HEK293 (cell line): ENCODE measurements at regions not wholly inside any gene's neighbourhood (a gene's known extent, or its start where the extent isn't known, plus 50 kb on each side); places are given as distances from the start of the nearest gene placed in this dataset.
"Not testable (repeated sequence)": the region's sequence is repeated elsewhere in the genome, so short reads cannot be mapped to it uniquely, and the experiment has no call there.

Experiments
- CTCF ChIA-PET: fragments of 350-600 bp; formaldehyde crosslinking; extraction: SDS; loops from one replicate; lab custom pipeline; 2021; ENCODE audit warnings: antibody characterized with exemption; lab: Yijun Ruan, JAX
- POLR2A ChIA-PET: fragments of 300-600 bp; formaldehyde crosslinking; extraction: SDS; loops from one replicate; lab custom pipeline; 2020; ENCODE audit warnings: antibody characterized with exemption, inconsistent platforms; lab: Yijun Ruan, JAX
- H3K27ac ChIP-seq: fragments of 200-500 bp; sonication (Bioruptor generic); 2 replicates; pipeline ENCODE4 v1.5.1; 2014; ENCODE audit warnings: low read depth, low read length, control low read depth, inconsistent platforms; ENCODE audit errors: extremely low read depth
- H3K36me3 ChIP-seq, 2 experiments: fragments of 200-500 bp in 1 of 2; sonication (Bioruptor generic) in 1 of 2; 1 replicate in 1 of 2; 2 replicates in 1 of 2; pipeline ENCODE4 v1.5.1; 2014 to 2017; ENCODE audit warnings: inconsistent platforms in 2 of 2, low read length in 2 of 2; ENCODE audit not compliant: control insufficient read depth in 2 of 2, insufficient read depth in 1 of 2
- H3K4me1 ChIP-seq: fragments of 200-500 bp; sonication (Bioruptor generic); 2 replicates; pipeline ENCODE4 v1.5.1; 2014; ENCODE audit warnings: mild to moderate bottlenecking, low read length, inconsistent platforms; ENCODE audit not compliant: control insufficient read depth, insufficient read depth
- H3K4me3 ChIP-seq: 2 replicates; pipeline ENCODE4 v1.5.1; 2011; ENCODE audit warnings: low read depth, mild to moderate bottlenecking, control low read depth, low read length, moderate library complexity
- H3K9me3 ChIP-seq: fragments of 200-500 bp; sonication (Bioruptor generic); 2 replicates; pipeline ENCODE4 v1.5.1; 2014; ENCODE audit warnings: low read depth, low read length, inconsistent platforms; ENCODE audit not compliant: control insufficient read depth, insufficient read depth
- MZF1 ChIP-seq: fragments of 450-650 bp; formaldehyde crosslinking; IDR thresholded peaks from 2 replicates; pipeline ENCODE4 v1.5.1; 2017; ENCODE audit warnings: missing biosample characterization, missing genetic modification characterization, borderline replicate concordance
- SALL2 ChIP-seq: fragments of 450-650 bp; formaldehyde crosslinking; IDR thresholded peaks from 2 replicates; pipeline ENCODE4 v1.5.0; 2017; ENCODE audit warnings: missing biosample characterization, mild to moderate bottlenecking, missing genetic modification characterization, borderline replicate concordance
- ZFHX2 ChIP-seq: fragments of 450-650 bp; formaldehyde crosslinking; conservative IDR thresholded peaks from 2 replicates; pipeline ENCODE4 v1.5.1; 2016; ENCODE audit warnings: missing biosample characterization, missing genetic modification characterization
- ZNF114 ChIP-seq: fragments of 450-650 bp; formaldehyde crosslinking; IDR thresholded peaks from 2 replicates; pipeline ENCODE4 v1.5.0; 2017; ENCODE audit warnings: missing biosample characterization, missing genetic modification characterization
- ZNF311 ChIP-seq: fragments of 450-650 bp; formaldehyde crosslinking; IDR thresholded peaks from 2 replicates; pipeline ENCODE4 v1.5.1; 2017; ENCODE audit warnings: missing biosample characterization, missing genetic modification characterization, borderline replicate concordance
- ZNF335 ChIP-seq: fragments of 450-650 bp; formaldehyde crosslinking; conservative IDR thresholded peaks from 2 replicates; pipeline ENCODE4 v1.5.1; 2016; ENCODE audit warnings: missing biosample characterization, missing genetic modification characterization
- ZNF529 ChIP-seq: fragments of 450-650 bp; formaldehyde crosslinking; IDR thresholded peaks from 2 replicates; pipeline ENCODE4 v1.5.1; 2017; ENCODE audit warnings: missing genetic modification characterization, missing biosample characterization; ENCODE audit not compliant: insufficient replicate concordance
- ZNF626 ChIP-seq: fragments of 450-650 bp; sonication (Bioruptor Pico); formaldehyde crosslinking; IDR thresholded peaks from 2 replicates; pipeline ENCODE4 v1.5.1; 2018; ENCODE audit warnings: missing biosample characterization, missing genetic modification characterization, inconsistent platforms
- ZNF654 ChIP-seq: fragments of 450-650 bp; formaldehyde crosslinking; IDR thresholded peaks from 2 replicates; pipeline ENCODE4 v1.5.1; 2016; ENCODE audit warnings: low read depth, missing biosample characterization, missing genetic modification characterization
- ZNF707 ChIP-seq: fragments of 450-650 bp; formaldehyde crosslinking; IDR thresholded peaks from 2 replicates; pipeline ENCODE4 v1.5.1; 2016; ENCODE audit warnings: missing biosample characterization, missing genetic modification characterization
- TF ChIP-seq, protein P1 (sequence below): fragments of 450-650 bp; formaldehyde crosslinking; IDR thresholded peaks from 2 replicates; pipeline ENCODE4 v1.5.1; 2017; ENCODE audit warnings: missing biosample characterization, missing genetic modification characterization
- TF ChIP-seq, protein P2 (sequence below): fragments of 450-650 bp; formaldehyde crosslinking; conservative IDR thresholded peaks from 2 replicates; pipeline ENCODE4 v1.5.1; 2016; ENCODE audit warnings: low read depth, missing biosample characterization, missing genetic modification characterization
- TF ChIP-seq, protein P3 (sequence below): fragments of 450-650 bp; formaldehyde crosslinking; IDR thresholded peaks from 2 replicates; pipeline ENCODE4 v1.5.1; 2016; ENCODE audit warnings: missing biosample characterization, missing genetic modification characterization
- TF ChIP-seq, protein P4 (sequence below): fragments of 450-650 bp; formaldehyde crosslinking; conservative IDR thresholded peaks from 2 replicates; pipeline ENCODE4 v1.5.1; 2016; ENCODE audit warnings: low read depth, missing biosample characterization, missing genetic modification characterization
- TF ChIP-seq, protein P5 (sequence below): fragments of 450-650 bp; formaldehyde crosslinking; IDR thresholded peaks from 2 replicates; pipeline ENCODE4 v1.5.1; 2016; ENCODE audit warnings: missing biosample characterization, missing genetic modification characterization, low read depth

DNA sequence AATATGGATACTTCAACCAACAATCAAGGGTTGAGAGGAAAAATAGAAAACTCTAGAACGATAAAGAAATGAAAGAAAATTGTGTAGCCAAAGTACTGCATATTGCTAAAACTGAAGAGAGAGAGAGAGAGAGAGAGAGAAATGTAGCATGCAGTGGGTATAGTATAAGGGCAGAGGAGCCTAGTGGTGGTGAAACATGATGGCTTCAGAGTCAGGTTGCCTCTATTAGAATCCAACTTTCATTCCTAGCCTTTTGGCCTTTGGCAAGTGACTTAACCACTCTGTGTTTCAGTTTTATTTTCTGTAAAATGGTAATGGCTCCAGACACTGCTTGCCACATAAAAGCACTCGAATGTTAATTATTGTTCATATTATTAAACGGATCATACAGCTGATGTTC is 71.2 kb upstream of the NAF1 start:
- Histone ChIP-seq H3K4me1 (no peaks in the 10 kb centered on the region), H3K4me3 (no peak overlapping the region), H3K9me3 (no peaks in the 10 kb centered on the region), H3K27ac (no peak overlapping the region), H3K36me3 (no peaks in the 10 kb centered on the region)
- ChIA-PET CTCF (interaction anchor here (0.6 to 0.7 kb wide), 2 partner anchors 491 to 959 kb away, joined by 3 to 4 read pairs; no protein-coding TSS in a partner anchor), POLR2A (no interaction called here)
- TF ChIP-seq ZNF626 (tag by site-specific recombination) (no peak), ZFHX2 (tag by site-specific recombination) (no peak), ZNF114 (no peak), ZNF335 (no peak)

DNA sequence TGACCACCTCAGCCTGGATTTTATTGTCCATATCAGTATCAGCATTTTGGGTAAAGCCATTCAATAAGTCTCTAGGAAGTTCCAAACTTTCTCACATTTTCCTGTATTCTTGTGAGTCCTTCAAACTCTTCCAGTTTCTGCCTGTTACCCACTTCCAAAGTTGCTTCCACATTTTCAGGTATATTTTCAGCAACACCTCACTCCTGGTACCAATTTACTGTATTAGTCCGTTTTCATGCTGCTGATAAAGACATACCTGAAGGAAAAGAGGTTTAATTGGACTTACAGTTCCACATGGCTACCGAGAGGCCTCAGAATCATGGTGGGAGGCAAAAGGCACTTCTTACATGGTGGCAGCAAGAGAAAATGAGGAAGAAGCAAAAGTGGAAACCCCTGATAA is 69.7 kb upstream of the NAF1 start:
- CTCF ChIA-PET, H3K4me1 ChIP-seq, H3K4me3 ChIP-seq, H3K9me3 ChIP-seq: not testable (repeated sequence)
- 0 out of 2 replicates have a peak, but pooled peaks have one; percentile 23 for TF ChIP-seq ZNF707 (tag by site-specific recombination)
- TF ChIP-seq, all 188 proteins: peak for 1; not testable (repeated sequence) for 187
- H3K36me3 ChIP-seq, H3K27ac ChIP-seq, POLR2A ChIA-PET: not testable (repeated sequence)

DNA sequence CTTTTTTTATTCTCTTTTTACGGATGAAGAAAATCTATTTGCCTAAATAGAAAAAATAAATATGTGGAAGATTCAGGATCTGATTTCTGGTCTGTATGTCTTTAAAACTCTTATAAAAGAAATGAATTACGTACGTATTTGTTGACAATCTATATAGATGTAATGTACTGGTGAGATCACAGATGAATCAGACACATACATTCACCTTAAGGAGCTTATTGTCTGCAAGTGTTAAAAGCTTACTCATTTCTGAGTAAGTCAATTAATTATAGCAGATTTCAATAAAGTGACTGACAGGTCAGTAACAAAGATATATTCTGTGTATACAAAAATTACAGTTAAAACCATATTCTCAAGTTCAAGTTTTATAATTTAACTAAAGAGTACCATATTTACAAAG is 66.6 kb upstream of the NAF1 start:
- no peaks in the 10 kb centered on the region for H3K4me1 ChIP-seq
- no peaks in the 10 kb centered on the region for H3K36me3 ChIP-seq
- ChIA-PET POLR2A (no interaction called here), CTCF (interaction anchor here (0.6 kb wide), 1 partner anchor 610 kb away, joined by 3 read pairs; no protein-coding TSS in a partner anchor)
- no peak overlapping the region for H3K4me3 ChIP-seq
- H3K9me3 ChIP-seq, result no peaks in the 10 kb centered on the region
- H3K27ac ChIP-seq, result no peak overlapping the region
- TF ChIP-seq, protein P1, sequence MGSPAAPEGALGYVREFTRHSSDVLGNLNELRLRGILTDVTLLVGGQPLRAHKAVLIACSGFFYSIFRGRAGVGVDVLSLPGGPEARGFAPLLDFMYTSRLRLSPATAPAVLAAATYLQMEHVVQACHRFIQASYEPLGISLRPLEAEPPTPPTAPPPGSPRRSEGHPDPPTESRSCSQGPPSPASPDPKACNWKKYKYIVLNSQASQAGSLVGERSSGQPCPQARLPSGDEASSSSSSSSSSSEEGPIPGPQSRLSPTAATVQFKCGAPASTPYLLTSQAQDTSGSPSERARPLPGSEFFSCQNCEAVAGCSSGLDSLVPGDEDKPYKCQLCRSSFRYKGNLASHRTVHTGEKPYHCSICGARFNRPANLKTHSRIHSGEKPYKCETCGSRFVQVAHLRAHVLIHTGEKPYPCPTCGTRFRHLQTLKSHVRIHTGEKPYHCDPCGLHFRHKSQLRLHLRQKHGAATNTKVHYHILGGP (tag by site-specific recombination), result no peak
- TF ChIP-seq ZNF311 (tag by site-specific recombination) (no peak), MZF1 (tag by site-specific recombination) (no peak), ZNF529 (tag by site-specific recombination) (no peak), ZNF654 (tag by site-specific recombination) (no peak), SALL2 (tag by site-specific recombination) (no peak)
- TF ChIP-seq, protein P2, sequence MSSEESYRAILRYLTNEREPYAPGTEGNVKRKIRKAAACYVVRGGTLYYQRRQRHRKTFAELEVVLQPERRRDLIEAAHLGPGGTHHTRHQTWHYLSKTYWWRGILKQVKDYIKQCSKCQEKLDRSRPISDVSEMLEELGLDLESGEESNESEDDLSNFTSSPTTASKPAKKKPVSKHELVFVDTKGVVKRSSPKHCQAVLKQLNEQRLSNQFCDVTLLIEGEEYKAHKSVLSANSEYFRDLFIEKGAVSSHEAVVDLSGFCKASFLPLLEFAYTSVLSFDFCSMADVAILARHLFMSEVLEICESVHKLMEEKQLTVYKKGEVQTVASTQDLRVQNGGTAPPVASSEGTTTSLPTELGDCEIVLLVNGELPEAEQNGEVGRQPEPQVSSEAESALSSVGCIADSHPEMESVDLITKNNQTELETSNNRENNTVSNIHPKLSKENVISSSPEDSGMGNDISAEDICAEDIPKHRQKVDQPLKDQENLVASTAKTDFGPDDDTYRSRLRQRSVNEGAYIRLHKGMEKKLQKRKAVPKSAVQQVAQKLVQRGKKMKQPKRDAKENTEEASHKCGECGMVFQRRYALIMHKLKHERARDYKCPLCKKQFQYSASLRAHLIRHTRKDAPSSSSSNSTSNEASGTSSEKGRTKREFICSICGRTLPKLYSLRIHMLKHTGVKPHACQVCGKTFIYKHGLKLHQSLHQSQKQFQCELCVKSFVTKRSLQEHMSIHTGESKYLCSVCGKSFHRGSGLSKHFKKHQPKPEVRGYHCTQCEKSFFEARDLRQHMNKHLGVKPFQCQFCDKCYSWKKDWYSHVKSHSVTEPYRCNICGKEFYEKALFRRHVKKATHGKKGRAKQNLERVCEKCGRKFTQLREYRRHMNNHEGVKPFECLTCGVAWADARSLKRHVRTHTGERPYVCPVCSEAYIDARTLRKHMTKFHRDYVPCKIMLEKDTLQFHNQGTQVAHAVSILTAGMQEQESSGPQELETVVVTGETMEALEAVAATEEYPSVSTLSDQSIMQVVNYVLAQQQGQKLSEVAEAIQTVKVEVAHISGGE (tag by site-specific recombination), result no peak
- TF ChIP-seq, protein P3, sequence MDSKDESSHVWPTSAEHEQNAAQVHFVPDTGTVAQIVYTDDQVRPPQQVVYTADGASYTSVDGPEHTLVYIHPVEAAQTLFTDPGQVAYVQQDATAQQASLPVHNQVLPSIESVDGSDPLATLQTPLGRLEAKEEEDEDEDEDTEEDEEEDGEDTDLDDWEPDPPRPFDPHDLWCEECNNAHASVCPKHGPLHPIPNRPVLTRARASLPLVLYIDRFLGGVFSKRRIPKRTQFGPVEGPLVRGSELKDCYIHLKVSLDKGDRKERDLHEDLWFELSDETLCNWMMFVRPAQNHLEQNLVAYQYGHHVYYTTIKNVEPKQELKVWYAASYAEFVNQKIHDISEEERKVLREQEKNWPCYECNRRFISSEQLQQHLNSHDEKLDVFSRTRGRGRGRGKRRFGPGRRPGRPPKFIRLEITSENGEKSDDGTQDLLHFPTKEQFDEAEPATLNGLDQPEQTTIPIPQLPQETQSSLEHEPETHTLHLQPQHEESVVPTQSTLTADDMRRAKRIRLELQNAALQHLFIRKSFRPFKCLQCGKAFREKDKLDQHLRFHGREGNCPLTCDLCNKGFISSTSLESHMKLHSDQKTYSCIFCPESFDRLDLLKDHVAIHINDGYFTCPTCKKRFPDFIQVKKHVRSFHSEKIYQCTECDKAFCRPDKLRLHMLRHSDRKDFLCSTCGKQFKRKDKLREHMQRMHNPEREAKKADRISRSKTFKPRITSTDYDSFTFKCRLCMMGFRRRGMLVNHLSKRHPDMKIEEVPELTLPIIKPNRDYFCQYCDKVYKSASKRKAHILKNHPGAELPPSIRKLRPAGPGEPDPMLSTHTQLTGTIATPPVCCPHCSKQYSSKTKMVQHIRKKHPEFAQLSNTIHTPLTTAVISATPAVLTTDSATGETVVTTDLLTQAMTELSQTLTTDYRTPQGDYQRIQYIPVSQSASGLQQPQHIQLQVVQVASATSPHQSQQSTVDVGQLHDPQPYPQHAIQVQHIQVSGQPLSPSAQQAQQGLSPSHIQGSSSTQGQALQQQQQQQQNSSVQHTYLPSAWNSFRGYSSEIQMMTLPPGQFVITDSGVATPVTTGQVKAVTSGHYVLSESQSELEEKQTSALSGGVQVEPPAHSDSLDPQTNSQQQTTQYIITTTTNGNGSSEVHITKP (tag by site-specific recombination), result no peak
- TF ChIP-seq, protein P4, sequence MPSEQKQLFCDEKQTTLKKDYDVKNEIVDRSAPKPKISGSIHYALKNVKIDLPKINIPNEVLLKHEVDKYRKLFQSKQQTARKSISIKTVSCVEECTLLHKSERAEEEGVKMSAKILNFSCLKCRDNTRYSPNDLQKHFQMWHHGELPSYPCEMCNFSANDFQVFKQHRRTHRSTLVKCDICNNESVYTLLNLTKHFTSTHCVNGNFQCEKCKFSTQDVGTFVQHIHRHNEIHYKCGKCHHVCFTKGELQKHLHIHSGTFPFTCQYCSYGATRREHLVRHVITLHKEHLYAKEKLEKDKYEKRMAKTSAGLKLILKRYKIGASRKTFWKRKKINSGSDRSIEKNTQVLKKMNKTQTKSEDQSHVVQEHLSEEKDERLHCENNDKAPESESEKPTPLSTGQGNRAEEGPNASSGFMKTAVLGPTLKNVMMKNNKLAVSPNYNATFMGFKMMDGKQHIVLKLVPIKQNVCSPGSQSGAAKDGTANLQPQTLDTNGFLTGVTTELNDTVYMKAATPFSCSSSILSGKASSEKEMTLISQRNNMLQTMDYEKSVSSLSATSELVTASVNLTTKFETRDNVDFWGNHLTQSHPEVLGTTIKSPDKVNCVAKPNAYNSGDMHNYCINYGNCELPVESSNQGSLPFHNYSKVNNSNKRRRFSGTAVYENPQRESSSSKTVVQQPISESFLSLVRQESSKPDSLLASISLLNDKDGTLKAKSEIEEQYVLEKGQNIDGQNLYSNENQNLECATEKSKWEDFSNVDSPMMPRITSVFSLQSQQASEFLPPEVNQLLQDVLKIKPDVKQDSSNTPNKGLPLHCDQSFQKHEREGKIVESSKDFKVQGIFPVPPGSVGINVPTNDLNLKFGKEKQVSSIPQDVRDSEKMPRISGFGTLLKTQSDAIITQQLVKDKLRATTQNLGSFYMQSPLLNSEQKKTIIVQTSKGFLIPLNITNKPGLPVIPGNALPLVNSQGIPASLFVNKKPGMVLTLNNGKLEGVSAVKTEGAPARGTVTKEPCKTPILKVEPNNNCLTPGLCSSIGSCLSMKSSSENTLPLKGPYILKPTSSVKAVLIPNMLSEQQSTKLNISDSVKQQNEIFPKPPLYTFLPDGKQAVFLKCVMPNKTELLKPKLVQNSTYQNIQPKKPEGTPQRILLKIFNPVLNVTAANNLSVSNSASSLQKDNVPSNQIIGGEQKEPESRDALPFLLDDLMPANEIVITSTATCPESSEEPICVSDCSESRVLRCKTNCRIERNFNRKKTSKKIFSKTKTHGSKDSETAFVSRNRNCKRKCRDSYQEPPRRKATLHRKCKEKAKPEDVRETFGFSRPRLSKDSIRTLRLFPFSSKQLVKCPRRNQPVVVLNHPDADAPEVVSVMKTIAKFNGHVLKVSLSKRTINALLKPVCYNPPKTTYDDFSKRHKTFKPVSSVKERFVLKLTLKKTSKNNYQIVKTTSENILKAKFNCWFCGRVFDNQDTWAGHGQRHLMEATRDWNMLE (tag by site-specific recombination), result no peak
- TF ChIP-seq, protein P5, sequence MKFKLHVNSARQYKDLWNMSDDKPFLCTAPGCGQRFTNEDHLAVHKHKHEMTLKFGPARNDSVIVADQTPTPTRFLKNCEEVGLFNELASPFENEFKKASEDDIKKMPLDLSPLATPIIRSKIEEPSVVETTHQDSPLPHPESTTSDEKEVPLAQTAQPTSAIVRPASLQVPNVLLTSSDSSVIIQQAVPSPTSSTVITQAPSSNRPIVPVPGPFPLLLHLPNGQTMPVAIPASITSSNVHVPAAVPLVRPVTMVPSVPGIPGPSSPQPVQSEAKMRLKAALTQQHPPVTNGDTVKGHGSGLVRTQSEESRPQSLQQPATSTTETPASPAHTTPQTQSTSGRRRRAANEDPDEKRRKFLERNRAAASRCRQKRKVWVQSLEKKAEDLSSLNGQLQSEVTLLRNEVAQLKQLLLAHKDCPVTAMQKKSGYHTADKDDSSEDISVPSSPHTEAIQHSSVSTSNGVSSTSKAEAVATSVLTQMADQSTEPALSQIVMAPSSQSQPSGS, result no peak
